NCI-H460 (cell line): ENCODE measurements at regions not wholly inside any gene's neighbourhood (a gene's known extent, or its start where the extent isn't known, plus 50 kb on each side); places are given as distances from the start of the nearest gene placed in this dataset.

Source experiments
- DNase-seq: peaks from one replicate; pipeline ENCODE4 v3.0.0-alpha.2; 2016; ENCODE audit warnings: low read depth; ENCODE audit errors: extremely low read depth

DNA sequence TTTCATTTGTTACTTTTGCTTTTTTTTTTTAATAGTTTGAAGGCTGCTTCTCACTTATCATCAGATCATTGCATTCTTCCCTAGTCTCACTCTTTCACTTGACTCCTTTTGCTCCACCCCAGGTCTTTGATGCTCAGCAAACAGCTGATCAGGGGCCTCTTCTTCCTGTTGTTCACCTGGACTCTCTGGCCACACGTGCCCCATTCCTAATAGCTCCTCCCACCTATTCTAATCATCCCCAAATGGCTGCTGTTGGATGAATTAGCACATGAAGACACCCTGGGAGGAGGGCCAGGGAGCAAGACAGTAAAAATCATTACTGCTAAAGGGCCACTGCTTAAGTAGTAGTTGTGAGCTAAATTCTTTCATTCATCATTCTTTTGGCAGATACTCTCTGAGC is 119.5 kb downstream of the MAB21L3 start:
- DNase-seq: no peak

DNA sequence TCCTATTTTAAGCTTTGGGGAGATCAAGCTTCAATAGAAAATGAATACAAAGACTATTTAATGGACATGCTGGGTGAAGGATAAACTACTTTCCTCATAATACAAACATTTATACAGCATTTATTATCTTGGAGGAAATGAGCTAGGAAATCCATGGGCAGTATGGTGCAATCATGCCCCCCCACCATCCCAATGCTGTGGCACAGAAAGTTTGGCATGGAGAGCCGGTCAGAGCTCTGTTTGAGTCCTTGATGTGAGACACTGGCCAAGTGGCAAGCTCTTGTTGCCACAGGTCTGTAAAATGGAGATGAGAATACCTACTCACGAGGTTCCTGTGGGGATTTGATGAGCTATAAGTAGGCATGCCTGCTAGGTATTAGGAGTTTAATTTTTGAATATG is 120.6 kb downstream of the MAB21L3 start:
- DNase-seq: no peak

GRCh38 chr1:116232989-116233514 is 121.9 kb downstream of the MAB21L3 start:
- no peak for DNase-seq

GRCh38 chr1:116234429-116234828 is 123.2 kb downstream of the MAB21L3 start:
- no peak for DNase-seq

GRCh38 chr1:116239916-116240315 is 128.7 kb downstream of the MAB21L3 start:
- no peak for DNase-seq

GRCh38 chr1:116242741-116243140 is 130.3 kb upstream of the ATP1A1 start:
- no peak for DNase-seq

- DNase-seq: no peak
Measured at GRCh38 chr1:116243333-116244054, 129.6 kb upstream of the ATP1A1 start.

DNA sequence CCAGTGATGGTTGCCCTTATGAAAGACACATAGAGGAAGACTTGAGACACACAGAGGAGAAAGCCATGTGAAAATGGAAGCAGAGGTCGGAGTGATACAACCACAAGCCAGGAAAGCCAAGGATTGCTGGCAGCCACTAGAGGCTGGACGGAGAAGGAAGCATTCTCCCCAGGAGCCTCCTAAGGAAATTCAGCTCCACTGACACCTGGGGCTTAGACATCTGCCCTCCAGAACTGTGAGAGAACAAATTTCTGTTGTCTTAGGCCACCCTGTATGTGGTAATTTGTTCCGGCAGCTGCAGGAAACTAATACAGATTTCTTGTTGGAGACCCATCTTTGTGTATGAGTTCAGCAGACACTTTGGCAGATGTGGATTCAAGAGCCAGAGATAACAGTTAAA is 126.9 kb upstream of the ATP1A1 start:
- DNase-seq: no peak

- no peak for DNase-seq
Measured at GRCh38 chr1:116252271-116252670, 120.8 kb upstream of the ATP1A1 start.

DNA sequence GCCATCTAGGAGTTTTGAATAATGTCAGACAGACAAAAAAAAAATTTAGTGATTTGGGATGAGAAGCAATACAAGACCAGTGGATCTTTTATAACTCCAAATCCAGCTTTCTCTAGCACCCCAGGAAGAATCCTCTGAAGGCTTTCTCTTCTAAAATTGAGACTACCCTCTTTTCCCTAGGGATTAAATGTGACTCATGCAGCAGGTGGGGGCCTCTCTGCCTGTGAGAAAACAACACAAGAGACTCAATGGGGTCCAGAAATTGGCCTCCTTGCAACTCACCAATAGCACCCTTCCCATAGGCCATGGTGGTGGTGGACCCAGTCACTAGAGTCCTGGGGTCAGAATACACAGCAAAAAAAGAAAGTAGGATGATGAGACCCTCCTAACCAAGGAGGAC is 120.3 kb upstream of the ATP1A1 start:
- no peak for DNase-seq

GRCh38 chr1:116253566-116254382 is 119.3 kb upstream of the ATP1A1 start:
- DNase-seq: no peak

DNA sequence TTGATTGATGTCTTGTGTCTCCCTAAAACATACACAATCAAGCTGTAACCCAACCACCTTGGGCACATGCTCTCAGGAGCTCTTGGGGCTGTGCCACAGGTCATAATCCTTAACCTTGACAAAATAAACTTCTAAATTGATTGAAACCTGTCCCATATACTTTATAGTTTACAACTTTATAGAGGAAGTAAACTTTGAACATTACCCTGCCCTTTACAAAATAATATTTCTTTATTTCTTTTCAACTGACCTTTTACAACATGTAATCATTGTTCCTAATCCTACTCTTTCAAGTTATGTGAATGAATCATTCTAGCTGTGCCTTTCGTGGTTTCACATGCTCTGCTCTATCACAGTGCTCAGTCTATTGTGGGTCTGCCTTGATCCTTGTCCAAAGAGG is 118.3 kb upstream of the ATP1A1 start:
- no peak for DNase-seq

- DNase-seq: no peak
Measured at GRCh38 chr1:116255486-116256285, 117.4 kb upstream of the ATP1A1 start.

DNA sequence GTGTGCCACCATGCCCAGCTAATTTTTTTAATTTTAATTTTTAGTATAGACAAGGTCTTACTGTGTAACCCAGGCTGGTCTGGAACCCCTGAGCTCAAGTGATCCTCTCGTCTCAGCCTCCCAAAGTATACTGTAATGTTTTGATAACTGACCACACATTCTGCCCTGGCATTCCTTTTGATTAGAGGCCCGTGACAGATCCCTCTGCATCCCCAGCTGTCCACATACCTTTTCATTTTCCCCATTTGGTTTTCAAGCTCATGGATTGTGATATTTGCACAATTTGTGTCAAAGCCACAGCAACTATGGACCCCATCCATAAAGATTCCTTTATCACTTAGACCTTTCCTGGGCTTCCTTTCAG is 116.8 kb upstream of the ATP1A1 start:
- no peak for DNase-seq

DNA sequence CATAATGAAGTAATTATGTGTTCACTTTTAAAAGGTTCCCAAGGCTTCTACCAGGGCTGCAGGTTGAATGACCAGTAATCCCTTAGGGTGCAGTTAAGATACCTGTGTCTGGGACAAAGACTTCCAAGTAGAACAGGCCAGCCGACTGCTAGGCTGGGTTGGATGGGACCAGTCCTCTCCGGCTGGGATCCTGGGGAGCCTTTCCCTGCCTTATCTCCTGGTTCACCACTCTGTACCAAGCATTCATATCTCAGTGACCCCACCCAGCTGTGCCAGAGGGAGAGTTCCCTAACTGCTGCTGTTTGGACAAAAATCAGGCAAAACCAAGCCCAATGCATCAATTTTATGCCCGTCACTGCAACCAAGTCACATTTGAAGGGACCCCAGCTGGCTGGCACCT is 116.2 kb upstream of the ATP1A1 start:
- DNase-seq: no peak

- DNase-seq: no peak
Measured at GRCh38 chr1:116257341-116257767, 115.7 kb upstream of the ATP1A1 start.

- no peak for DNase-seq
Measured at GRCh38 chr1:116257836-116258235, 115.2 kb upstream of the ATP1A1 start.

GRCh38 chr1:116258668-116259419 is 114.2 kb upstream of the ATP1A1 start:
- DNase-seq: no peak

GRCh38 chr1:116259663-116260062 is 113.4 kb upstream of the ATP1A1 start:
- no peak for DNase-seq

DNA sequence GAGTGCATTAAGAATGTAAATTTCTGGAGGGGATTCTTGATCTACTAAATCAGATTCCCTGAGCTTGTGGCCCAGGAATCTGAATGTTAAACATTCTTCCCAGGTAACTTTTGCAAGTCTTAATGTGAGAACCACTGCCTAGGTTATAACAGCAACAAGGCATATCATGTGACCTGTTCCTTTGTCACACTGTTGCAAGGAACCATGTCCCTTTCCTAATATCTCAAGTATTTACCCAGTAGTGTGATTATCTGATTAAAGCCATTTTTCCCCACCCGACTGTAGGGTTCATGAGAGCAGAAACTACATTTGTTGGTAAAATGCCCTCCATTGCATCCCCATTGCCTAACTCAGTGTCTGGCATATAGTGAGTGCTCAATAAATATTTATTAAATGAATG is 112.9 kb upstream of the ATP1A1 start:
- no peak for DNase-seq
